Type B pancreatic cell (in vitro differentiated cells): ENCODE measurements at regions not wholly inside any gene's neighbourhood (a gene's known extent, or its start where the extent isn't known, plus 50 kb on each side); places are given as distances from the start of the nearest gene placed in this dataset.

Experiments used
- DNase-seq: peaks from one replicate; pipeline ENCODE4 v3.0.0; 2021; ENCODE audit warnings: mixed read lengths; ENCODE audit not compliant: unreplicated experiment; ENCODE audit errors: extremely low spot score
- H3K27ac Mint-ChIP-seq: 2 replicates; pipeline ENCODE4 v1.8.0; 2021; ENCODE audit warnings: mild to moderate bottlenecking, mixed read lengths
- H3K27me3 Mint-ChIP-seq: 2 replicates; pipeline ENCODE4 v1.8.0; 2021; ENCODE audit warnings: mixed read lengths
- H3K36me3 Mint-ChIP-seq: 2 replicates; pipeline ENCODE4 v1.8.0; 2021; ENCODE audit warnings: mixed read lengths
- H3K4me1 Mint-ChIP-seq: one replicate; pipeline ENCODE4 v1.8.0; 2021; ENCODE audit warnings: mixed read lengths; ENCODE audit not compliant: unreplicated experiment
- H3K4me3 Mint-ChIP-seq: 2 replicates; pipeline ENCODE4 v1.8.0; 2021; ENCODE audit warnings: mild to moderate bottlenecking, mixed read lengths
- H3K9me3 Mint-ChIP-seq: 2 replicates; pipeline ENCODE4 v1.8.0; 2021; ENCODE audit warnings: mixed read lengths
- TF ChIP-seq, protein P1 (sequence below): fragments of 200-600 bp; sonication (generic); conservative IDR thresholded peaks from 2 replicates; pipeline ENCODE4 v1.5.0; 2021; ENCODE audit warnings: antibody characterized with exemption, mild to moderate bottlenecking

DNA sequence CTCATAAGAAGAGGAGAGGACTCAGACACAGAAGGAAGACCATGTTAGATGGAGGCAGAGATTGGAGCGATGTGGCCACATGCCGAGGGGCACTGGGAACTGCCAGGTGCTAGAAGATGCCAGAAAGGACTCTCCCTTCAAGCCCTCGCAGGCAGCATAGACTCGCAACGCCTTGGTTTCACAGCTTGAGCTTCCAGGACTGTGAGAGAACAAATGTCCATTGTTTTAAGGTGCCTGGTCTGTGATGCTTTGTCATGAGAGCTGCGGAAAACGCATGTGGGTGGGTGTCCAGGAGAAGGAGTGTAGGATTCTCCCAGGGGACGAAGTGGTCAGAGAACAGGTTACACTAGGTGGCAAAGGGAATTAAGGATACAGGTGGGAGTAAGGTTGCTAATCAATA lies 125.9 kb upstream of the USP29 start:
- Mint-ChIP-seq H3K4me1 (no peaks in the 10 kb centered on the region), H3K36me3 (no peaks in the 10 kb centered on the region), H3K4me3 (no peak overlapping the region), H3K27me3 (no peaks in the 10 kb centered on the region), H3K27ac (no peak overlapping the region), H3K9me3 (peaks cover 20% of the 10 kb centered on the region)
- TF ChIP-seq, protein P1, sequence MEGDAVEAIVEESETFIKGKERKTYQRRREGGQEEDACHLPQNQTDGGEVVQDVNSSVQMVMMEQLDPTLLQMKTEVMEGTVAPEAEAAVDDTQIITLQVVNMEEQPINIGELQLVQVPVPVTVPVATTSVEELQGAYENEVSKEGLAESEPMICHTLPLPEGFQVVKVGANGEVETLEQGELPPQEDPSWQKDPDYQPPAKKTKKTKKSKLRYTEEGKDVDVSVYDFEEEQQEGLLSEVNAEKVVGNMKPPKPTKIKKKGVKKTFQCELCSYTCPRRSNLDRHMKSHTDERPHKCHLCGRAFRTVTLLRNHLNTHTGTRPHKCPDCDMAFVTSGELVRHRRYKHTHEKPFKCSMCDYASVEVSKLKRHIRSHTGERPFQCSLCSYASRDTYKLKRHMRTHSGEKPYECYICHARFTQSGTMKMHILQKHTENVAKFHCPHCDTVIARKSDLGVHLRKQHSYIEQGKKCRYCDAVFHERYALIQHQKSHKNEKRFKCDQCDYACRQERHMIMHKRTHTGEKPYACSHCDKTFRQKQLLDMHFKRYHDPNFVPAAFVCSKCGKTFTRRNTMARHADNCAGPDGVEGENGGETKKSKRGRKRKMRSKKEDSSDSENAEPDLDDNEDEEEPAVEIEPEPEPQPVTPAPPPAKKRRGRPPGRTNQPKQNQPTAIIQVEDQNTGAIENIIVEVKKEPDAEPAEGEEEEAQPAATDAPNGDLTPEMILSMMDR: no peak
- no peak for DNase-seq

DNA sequence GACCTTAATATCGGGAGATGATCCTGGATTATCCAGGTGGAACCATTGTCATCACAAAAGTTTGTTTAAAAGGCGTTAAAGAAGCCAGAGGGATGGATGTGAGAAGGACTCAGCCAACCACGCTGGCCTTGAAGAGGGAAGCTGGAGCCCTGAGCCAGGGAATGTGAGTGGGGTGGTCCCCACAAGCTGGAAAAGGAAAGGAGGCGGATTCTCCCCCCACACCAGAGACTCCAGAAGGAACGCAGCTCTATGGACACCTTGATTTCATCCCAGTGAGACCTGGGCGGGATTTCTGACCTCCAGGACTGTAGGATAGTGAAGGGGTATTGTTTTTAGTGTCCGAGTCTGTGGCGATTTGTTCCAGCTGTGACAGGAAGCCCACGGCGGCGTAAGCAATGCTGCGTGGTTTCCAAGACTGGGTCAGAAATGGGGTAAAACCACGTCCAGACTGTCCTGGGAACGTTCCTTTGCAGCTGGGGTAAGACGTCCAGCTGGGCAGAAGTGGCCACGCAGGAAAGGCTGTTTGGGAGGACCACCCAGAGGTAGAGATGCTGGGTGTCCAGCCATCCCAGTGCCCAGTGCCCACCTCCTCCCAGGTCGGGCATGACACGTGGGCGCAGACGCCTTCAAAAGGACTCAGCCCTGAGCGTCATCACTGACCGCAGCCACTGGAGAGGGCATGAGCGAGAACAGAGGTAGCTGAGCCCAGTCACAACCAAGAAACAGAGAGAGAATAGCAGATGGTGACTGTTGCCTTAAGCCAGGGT lies 125.4 kb upstream of the USP29 start:
- no peak for DNase-seq
- peaks cover 18% of the 10 kb centered on the region for H3K9me3 Mint-ChIP-seq
- TF ChIP-seq, protein P1: no peak
- no peak overlapping the region for H3K27ac Mint-ChIP-seq
- no peaks in the 10 kb centered on the region for H3K4me1 Mint-ChIP-seq
- H3K36me3 Mint-ChIP-seq: no peaks in the 10 kb centered on the region
- no peaks in the 10 kb centered on the region for H3K27me3 Mint-ChIP-seq
- no peak overlapping the region for H3K4me3 Mint-ChIP-seq

DNA sequence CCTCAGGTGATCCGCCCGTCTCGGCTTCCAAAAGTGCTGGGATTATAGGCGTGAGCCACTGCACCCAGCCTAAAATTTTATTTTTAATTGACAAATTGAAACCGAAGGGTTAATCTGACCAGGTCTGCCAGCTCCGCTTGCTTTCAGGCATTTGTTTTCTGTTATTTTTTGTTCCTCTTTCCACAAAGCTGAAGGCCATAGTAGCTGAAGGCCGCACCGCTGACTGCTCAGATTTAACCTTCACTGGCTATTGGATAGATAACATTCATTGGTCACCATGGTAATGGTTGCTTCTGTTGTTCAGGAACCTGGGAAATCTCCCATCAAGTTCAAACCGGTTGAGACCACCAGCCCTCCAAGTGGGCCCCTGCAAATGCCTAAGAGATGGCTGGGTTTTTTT lies 124.5 kb upstream of the USP29 start:
- TF ChIP-seq, protein P1: no peak
- no peaks in the 10 kb centered on the region for H3K4me1 Mint-ChIP-seq
- H3K27me3 Mint-ChIP-seq: no peaks in the 10 kb centered on the region
- no peak for DNase-seq
- H3K27ac Mint-ChIP-seq: no peak overlapping the region
- H3K4me3 Mint-ChIP-seq: no peak overlapping the region
- peaks cover 13% of the 10 kb centered on the region for H3K9me3 Mint-ChIP-seq
- H3K36me3 Mint-ChIP-seq: no peaks in the 10 kb centered on the region

DNA sequence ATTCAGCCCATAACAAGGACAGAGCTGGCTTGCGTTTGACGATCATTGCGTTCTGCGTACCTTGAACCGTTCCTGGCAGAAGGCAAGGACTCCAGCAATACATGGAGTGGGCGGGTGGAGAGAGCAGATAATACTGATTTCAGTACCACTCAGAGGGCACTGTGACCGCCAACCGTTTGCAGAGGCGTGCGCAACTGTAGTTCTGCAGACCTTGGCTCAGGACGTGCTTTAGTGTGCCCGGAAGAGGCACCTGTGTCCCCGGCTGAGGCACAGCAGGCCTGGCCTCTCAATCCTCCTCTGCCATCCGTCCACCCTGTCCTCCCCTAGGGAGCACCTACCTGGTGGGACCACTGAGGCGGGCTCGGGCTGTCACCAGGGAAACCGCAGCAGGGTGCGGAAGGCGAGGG lies 117.6 kb upstream of the USP29 start:
- Mint-ChIP-seq H3K27me3 (no peaks in the 10 kb centered on the region), H3K4me3 (no peak overlapping the region), H3K27ac (no peak overlapping the region), H3K4me1 (no peaks in the 10 kb centered on the region), H3K9me3 (peaks cover 9% of the 10 kb centered on the region), H3K36me3 (peaks cover 4% of the 10 kb centered on the region)
- no peak for DNase-seq
- TF ChIP-seq, protein P1: no peak

DNA sequence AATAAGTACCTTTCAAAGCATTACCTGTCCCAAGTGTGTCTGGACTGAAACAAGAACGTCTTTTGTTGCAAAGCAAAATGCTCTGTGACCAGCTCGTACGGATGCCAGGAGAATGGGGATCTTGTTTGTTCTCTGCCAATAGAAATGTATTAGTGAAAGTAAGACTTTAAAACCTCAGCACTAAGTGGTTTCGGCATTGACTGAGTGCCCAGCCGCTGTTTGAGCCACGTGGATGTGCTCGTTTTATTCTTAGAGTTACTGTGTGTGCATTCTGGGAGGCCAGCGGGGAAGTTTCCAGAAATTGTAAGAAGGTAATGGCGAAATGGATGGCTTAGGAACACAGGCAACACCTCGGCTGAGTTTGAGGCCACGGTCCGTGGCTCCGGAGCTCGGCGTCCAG lies 117.1 kb upstream of the USP29 start:
- Mint-ChIP-seq H3K27me3 (no peaks in the 10 kb centered on the region), H3K4me3 (no peak overlapping the region), H3K9me3 (peaks cover 14% of the 10 kb centered on the region), H3K4me1 (no peaks in the 10 kb centered on the region), H3K27ac (no peak overlapping the region), H3K36me3 (peaks cover 4% of the 10 kb centered on the region)
- TF ChIP-seq, protein P1: no peak
- no peak for DNase-seq
